HG03280 (cell line): ENCODE measurements at regions not wholly inside any gene's neighbourhood (a gene's known extent, or its start where the extent isn't known, plus 50 kb on each side); places are given as distances from the start of the nearest gene placed in this dataset.

ENCODE experiments used
- ATAC-seq: cut with Tn5 transposase; IDR thresholded peaks from one replicate; pipeline ENCODE4 v1.9.1; 2021; ENCODE audit warnings: mild to moderate bottlenecking, moderate library complexity; ENCODE audit not compliant: unreplicated experiment

GRCh38 chr2:54360055-54360792, 95.9 kb upstream of the SPTBN1 start:
- ATAC-seq = no peak

GRCh38 chr2:54364409-54364808, 91.7 kb upstream of the SPTBN1 start:
- ATAC-seq = no peak

DNA sequence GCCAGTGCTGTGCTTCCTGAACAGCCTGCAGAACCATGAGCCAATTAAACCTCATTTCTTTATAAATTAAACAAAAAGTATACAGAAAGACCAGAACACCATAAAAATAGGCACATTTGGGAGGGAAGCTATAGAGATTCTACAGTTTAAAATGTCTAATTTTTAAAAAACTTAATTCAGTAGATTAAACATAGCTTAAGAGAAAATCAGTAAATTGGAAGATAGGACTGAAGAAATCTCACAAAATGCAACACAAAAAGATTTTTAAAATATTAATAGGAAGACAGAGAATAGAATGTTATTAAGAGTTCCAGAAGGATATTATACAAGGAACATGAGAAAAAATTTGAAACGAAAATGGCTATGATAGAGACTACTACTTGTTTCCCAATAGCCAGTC, 90.5 kb upstream of the SPTBN1 start:
- ATAC-seq = no peak

DNA sequence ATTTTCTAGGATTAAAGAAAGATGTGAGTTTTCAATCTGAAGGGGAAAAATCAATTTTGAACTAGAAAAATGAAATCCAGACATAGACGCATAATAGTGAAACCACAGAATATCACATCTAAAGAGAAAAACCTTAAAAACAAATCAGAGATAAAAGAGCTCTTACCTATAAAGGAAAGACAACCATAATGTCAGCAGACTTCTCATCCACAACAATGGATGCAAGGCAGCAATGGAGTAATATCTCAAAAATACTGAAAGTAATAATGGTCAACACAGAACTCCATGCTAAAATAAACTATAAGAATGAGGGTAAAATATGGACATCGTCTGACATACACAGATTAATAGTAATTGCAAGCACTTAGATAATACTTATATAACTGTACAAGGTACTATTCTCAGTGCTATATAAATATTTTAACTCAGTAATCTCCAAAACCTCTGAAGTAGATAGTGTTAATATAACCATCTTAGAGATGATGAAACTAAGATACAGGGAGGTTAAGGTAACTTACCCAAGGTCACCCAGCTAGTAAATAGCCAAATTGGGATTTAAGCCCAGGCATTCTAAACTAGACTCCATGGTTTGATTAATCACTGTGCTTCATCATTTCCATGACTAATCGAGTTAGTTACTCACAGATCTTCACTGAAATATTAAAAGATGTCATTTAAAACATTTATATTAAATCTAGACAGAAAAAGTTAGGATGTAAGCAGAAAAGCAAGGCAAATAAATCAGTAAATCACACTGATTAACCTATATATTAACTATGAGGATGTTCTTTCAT, 89.4 kb upstream of the SPTBN1 start:
- no peak for ATAC-seq

GRCh38 chr2:54370405-54371104, 85.6 kb upstream of the SPTBN1 start:
- no peak for ATAC-seq

DNA sequence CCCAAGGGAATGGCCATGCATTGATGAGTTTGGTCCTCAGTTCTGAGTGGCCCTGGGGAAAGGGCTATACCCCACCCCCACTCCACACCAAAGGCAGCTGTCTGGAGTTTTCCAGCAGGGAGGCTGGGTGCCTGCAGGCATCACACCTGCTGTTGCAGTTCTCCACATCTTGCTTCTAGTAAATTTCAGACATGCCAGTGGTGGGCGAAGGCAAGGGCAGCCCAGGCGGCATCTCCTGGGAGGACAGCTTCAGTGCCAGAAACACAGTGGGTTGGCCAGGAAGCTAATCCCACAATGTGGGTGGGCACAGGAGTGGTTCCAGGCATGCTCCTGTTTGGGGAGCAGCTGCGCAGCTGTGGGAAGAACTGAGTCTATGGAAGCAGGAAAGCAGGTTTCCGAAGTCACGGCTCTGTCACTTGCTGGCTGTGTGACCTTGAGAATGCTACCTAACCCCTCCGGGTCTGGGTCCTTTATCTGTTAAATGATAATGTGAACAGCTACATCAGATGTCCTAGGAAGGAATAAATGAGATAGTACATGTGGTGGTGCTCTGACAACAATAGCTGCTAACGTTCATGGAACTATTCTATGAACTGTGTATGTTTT, 84.6 kb upstream of the SPTBN1 start:
- ATAC-seq = no peak

- ATAC-seq = no peak
Measured at GRCh38 chr2:54372361-54372760, 83.8 kb upstream of the SPTBN1 start.

GRCh38 chr2:54373855-54374254, 82.3 kb upstream of the SPTBN1 start:
- no peak for ATAC-seq

DNA sequence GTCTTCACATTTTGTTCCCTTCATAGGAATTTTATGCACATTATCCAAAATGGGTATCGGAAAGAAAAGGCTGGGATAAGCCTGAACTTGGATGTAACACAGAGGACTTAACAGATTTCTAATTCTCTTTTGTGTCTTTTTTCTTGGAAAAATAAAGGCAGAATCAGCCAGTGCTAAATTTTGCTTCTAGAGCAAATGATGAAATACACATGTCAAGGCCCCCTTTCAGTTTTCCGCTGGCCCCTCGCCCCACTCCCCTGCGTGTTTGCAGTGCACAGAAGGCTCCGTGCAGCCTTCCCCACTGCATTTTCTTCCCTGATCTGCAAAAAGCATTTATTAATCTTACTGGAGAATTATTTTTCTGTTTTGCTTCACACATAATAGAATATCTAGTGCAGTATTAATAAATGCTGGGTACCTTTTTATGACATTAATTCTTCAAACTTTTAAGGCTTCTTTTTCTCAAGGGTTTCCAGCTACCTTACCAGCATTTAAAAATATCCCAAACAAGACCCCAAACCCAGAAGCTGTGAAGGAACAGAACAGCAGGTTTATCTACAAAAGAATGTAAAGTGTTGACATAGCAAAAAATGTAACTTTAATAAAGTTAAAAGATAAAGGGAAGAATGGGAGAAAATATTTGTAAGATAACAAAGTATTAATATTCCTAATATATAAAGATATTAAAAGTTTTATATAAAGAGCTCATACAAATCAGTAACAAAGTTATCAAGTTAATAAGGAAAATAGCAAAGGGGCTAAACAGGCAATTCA, 81.3 kb upstream of the SPTBN1 start:
- no peak for ATAC-seq

GRCh38 chr2:54377451-54377850, 78.7 kb upstream of the SPTBN1 start:
- ATAC-seq = no peak

DNA sequence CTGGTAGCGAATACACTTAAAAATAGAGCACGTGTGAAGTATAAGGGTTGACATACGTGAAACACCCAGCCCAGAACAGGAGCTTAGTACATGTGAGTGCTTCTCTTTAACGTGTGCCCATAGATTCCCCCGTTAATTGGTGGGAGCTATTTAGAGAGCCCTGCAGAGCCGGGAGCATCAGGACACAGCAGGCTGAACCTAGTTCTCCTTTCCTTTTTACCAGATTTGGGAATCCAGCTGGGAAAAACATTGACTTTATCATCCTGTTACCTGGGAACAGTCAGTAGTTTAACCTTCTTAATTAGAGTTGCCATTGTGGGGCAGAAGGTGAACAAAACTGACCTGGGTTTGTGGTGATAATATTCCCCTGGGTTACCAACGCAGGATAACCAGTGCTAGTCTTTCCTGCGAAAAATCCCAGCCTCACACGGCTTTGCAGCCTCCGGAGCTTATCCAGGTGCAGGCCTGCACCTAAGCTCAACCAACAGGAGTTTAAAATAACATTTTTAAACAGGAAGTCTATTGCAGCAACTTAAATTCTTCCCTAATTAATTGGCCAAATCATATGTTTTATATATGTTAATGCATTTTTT, 78.1 kb upstream of the SPTBN1 start:
- no peak for ATAC-seq

DNA sequence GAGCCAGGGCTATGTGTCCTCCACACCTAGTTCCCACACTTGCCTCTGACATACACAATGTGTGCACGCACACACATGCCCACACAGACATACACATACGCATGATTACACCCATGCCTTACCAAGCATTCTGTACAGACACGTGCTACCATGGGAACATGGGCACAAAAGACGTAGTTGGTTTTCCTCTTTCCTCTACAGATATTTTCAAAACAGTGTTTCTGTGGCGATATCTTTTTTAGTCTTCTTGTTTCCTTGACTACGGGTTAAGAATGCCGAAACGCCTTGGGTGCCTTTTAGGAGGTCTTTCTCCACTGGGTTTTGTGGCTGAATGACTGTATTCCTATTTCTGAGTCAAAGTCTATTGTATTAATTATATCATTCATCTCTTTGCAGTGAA, 75.5 kb upstream of the SPTBN1 start:
- ATAC-seq = no peak

DNA sequence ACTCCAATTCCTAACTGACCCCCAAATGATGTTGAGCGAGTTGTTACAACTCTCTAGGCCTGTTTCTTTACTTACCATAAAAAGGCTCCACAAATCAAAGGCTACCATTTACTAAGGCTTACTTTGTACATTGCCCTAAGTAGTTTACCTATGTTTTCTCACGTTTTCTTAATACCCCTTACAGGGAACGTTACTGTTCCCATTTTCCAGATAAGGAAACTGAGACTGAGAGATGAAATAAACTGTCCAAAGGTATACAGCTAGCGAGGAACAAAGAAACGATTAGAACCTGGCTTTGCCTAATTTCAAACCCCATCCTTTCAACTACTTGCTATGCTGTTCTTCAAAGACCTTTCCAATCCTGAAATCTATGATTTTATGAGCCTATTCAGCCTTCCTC, 74.8 kb upstream of the SPTBN1 start:
- ATAC-seq = no peak

- no peak for ATAC-seq
Measured at GRCh38 chr2:54382601-54383000, 73.5 kb upstream of the SPTBN1 start.

DNA sequence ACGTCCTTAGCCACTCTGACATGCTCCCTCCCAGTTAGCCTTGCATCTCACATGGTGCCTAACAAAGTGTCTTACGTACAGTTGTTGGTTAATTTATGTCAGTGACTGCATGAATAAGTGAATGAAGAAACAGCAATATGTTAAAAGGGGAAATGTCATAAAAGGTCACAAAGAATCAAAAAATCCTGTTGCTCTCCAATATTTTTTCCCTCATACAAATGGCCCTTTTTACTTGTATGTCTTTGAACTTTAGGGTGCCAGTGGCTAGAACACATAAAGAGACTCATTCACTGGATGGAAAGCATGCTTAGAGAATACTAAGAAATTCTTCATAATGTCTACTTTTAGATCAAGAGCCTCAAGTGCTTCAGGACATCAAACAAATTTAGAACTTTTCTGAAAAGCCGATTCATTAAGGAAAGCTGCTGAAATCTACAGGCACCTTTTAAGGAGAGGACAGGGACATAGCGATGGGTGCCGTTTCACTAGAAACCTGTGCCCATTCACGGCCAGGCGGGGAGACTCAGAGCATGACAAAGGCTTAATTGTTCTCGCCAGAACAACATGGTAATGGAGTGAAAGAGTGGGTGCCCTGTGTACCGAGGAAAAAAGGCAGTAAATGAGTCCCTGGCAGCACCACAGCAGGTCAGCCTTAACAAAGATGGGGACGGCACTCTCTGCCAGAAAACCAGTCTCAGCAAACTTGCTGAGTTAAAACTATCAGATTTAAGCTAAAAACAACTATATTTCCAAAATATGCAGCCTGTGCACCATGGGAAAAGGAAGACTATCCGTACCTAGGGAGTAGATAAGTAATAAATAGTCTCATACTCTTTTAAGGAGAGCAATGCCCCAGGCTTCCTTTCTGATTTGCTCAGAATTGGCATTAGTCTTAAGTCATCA, 71.6 kb upstream of the SPTBN1 start:
- no peak for ATAC-seq

- ATAC-seq = no peak
Measured at GRCh38 chr2:54385271-54385670, 70.9 kb upstream of the SPTBN1 start.

- ATAC-seq = no peak
Measured at GRCh38 chr2:54386585-54386984, 69.5 kb upstream of the SPTBN1 start.

- ATAC-seq = no peak
Measured at GRCh38 chr2:54387059-54387991, 68.8 kb upstream of the SPTBN1 start.
